HL-60/S4 treated with retinoic acid at 250 ng/mL for 4 days and 3 days (cell line): ENCODE measurements at regions not wholly inside any gene's neighbourhood (a gene's known extent, or its start where the extent isn't known, plus 50 kb on each side); places are given as distances from the start of the nearest gene placed in this dataset.
"Not testable (repeated sequence)": the region's sequence is repeated elsewhere in the genome, so short reads cannot be mapped to it uniquely, and the experiment has no call there.

Source experiments
- in situ Hi-C: fragments of 300-500 bp; cut with MboI; formaldehyde crosslinking; loops from 2 replicates; pipeline ENCODE4 v1.7.0; 2022; ENCODE audit warnings: low sequenced_read_pairs

DNA sequence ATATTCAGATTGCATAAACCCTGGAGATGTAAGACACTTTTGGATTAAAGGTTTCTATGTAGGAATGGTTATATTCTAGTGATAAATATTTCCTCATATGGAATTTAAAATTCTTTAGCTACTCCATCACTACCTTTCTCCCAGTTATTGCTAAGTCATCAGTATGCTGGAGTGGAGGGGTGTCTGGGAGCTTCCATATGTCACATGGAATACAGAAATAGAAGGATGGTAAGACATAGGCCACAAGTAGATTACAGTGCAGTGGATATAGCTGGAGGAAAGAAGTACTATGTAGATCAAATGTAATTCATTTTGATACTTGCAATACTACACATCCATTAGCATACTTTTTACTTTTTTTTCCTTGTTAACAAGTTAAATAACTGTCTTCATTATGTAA, 428.4 kb downstream of the ARL4A start:
- in situ Hi-C loops, result no loop called here

DNA sequence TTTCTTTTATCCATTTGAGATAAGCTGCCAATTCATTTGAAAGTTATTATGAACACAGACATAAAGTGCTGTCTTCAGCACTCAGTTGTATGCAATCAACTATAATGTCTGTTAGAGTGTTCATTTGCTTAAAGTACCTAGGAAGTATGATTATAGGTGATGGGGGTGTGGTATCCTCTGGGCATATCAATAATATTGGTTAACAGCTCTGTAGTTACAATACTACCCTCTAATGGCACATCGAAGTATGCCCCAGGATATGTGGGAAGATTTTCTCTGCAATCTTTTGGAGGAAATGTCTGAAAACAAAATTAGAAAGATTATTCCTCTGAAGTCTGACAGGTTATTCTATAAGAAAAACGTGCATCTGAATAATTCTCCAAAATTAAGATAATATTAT, 429.7 kb downstream of the ARL4A start:
- in situ Hi-C loops, result no loop called here

DNA sequence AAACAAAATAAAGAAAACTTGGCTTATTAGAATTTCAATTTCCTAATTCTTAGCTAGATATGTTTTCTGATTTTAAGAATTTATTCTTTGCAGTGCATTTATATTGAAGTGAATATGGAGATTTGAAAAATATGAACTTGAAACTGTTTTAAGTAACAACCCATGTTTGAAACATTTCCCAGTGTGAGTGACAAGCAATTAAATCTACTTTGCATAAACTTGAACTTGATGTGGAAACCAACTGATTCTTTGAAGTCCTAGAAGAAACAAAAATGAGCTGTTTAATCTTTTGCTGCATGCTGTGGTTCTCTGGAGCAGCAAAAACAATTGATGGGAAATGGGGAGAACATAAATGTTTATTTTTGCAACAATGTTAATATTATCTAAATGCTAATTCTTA, 430.2 kb downstream of the ARL4A start:
- in situ Hi-C loops, result no loop called here

DNA sequence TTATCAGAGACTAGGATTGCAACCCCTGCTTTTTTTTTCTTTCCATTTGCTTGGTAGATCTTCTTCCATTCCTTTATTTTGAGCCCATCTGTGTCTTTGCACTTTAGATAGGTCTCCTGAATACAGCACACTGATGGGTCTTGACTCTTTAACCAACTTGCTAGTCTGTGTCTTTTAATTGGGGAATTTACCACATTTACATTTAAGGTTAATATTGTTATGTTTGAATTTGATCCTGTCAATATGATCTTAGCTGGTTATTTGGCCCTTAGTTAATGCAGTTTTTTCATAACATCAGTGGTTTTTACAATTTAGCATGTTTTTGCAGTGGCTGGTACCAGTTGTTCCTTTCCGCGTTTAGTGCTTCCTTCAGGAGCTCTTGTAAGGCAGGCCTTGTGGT, 437.2 kb downstream of the ARL4A start:
- in situ Hi-C loops, result not testable (repeated sequence)

DNA sequence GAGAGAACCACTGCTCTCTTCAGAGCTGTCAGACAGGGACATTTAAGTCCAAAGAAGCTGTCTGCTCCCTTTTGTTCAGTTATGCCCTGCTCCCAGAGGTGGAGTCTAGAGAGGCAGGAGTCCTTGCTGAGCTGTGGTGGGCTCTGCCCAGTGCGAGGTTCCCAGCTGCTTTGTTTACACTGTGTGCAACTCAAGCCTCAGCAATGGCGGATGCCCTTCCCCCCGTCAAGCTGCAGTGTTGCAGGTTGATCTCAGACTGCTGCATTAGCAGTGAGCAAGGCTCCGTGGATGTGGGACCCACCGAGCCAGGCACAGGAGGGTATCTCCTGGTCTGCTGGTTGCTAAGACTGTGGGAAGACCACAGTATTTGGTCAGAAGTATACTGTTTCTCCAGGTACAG, 438.9 kb downstream of the ARL4A start:
- in situ Hi-C loops, result no loop called here

DNA sequence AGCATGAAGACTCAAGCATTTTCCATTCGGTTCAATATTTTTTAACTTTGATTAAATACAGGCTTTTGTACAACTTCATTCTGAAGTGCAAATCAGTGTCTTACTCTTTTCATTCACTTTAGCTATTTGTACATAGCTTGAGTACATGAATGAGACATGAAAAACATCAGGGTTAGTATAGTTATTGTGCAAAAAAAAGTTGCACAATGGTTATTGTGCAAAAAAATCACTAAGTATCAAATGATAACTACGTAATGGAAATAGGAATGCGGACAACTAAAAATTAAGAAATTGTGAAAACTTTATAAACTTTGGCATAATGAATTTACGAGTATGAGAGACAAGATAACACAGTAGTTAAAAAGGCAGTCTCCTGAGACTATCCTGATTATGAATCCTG, 442.9 kb downstream of the ARL4A start:
- in situ Hi-C loops, result no loop called here

DNA sequence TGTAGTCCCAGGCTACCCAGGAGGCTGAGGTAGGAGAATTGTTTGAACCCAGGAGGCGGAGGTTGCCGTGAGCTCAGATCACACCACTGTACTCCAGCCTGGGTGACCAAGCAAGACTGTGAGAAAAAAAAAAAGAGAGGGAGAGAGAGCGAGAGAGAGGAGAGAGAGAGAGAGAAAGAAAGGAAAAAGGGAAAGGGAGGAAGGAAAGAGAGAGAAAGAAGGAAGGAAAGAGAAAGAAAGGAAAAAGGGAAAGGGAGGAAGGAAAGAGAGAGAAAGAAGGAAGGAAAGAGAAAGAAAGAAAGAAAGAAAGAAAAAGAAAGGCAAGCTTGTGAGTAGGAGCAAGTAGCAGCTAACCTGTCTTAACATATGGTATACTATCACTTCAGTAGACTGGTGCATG, 443.5 kb downstream of the ARL4A start:
- in situ Hi-C loops, result not testable (repeated sequence)

DNA sequence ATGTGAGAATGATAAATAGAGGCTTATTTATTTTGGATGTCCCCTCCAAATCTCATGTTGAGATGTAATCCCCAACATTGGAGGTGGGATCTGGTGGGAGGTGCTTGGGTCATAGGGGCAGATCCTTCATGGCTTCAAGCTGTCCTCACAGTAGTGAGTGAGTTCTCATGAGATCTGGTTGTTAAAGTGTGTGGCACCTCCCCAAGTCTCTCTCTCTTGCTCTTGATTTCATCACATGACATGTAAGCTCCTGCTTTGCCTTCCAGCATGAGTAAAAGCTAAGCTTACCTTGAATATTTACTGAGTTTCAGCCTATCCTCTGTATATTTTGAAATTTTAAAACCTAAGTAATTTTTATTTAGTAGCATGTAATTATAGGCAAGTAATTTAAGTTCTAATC, 444.9 kb downstream of the ARL4A start:
- in situ Hi-C loops, result no loop called here

DNA sequence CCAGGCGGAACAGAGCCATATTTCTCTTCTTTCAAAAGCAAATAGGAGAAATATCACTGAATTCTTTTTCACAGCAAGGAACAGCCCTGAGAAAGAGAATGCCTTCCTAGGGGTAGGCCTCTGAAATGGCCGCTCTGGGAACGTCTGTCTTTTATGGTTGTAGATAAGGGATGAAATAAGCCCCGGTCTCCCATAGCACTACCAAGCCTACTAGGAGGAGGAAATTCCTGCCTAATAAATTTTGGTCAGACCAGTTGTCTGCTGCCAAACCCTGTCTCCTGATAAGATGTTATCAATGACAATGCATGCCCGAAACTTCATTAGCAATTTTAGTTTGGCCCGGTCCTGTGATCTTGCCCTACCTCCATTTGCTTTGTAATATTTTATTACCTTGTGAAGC, 448.9 kb downstream of the ARL4A start:
- in situ Hi-C loops, result not testable (repeated sequence)

DNA sequence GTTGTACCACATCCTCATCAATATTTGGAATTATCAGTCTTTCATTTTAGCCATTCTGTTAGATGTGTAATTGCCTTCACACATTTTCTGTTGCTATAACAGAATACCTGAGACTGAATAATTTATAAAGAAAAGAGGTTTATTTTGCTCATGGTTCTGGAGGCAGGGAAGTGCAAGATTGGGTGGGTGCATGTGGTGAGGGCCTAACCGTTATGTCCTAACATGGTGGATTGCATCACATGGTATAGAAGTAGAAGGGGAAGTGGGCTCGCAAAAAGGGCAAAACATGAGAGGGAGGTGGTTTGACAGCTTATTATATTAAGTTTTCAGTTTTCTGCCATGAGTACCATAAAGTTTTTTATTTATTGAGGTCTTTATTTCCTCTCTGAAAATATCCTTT, 452.0 kb downstream of the ARL4A start:
- in situ Hi-C loops, result no loop called here

DNA sequence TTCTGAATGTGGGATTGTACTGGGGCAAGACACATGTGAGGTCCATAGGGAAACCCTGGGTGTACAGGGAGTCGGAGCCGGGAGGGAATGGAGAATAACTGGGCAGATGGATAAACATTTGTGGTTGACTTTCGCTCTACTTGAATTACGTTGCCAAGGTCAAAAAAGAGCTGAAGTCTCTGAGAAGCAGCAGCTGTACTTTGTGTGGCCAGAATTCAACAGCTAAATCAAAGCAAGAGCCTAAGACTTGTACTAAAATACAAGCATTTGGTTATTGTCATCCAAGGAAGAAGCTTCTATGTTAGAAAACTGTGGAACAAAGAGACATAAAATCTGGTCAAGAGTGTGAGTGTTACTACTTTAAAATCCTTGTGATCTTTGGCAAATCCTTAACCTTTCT, 457.2 kb downstream of the ARL4A start:
- in situ Hi-C loops, result no loop called here

DNA sequence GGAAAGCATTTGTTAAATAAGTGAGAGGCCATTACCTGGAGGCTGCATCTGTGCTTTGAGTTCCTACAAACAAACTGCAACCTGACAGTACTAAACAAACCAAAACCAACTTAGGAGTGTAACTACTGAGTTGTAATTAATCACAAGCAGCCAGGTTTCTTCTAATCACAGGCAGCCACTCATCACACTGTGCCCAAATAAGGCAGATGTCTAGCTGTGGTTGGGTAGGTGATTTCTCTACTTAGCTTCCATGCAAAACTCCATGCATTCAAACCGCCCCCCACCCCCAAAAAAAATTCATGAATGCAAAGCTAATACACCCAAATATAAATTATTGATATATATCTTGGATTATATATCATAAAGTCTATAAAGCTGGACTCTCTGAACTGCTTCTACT, 461.1 kb downstream of the ARL4A start:
- in situ Hi-C loops, result no loop called here

DNA sequence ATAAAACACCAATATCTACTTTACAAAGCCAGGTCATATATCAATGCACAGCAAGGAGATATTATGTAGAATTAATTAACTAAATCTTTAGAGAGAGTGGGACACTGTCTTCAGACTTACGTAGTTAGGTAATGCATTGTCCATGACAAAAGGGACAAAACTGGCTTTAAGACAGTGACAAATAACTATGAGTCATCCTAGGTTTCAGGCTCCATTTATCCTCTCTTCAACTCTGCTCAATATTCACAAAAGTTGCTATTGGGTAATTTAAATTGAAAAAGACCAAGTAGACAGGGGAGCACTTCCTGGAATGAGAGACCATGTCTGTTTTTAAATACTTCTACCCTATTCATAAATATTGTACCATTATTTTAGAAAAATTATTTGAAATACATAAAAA, 464.5 kb downstream of the ARL4A start:
- in situ Hi-C loops, result no loop called here

DNA sequence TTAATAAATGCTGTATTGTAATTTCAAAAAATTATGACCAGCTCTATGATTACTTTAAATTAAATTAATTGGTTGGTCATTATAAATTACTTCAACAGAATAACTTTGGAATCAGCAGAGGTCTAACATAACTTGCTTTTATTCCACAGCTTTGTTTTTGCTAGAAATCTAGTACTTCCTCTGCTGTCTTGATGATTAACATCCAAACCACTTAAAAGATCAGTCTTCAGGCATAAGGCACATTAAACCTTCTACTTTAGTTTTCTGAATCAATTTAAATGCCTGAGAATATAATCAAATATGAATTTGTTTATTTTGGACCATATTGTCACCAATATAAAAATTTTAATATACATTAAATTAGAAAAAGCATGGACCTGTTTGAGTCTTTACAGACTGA, 465.3 kb downstream of the ARL4A start:
- in situ Hi-C loops, result no loop called here

DNA sequence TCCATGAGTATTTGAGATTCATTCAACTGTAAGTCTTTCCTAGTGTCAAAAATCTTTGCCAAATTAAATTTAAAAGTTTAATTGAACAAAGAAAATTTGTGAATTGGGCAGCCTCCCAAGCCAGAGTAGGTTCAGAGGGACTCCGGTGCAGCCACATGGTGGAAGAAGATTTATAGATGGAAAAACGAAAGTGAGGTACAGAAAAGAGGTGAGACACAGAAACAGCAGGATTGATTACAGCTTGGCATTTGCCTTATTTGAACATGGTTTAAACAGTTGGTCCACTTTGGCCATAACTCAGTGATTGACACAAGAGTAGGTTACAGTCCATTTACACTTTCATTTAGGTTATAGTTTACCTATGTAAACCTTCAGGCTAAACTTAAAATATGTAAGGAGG, 465.8 kb downstream of the ARL4A start:
- in situ Hi-C loops, result no loop called here

DNA sequence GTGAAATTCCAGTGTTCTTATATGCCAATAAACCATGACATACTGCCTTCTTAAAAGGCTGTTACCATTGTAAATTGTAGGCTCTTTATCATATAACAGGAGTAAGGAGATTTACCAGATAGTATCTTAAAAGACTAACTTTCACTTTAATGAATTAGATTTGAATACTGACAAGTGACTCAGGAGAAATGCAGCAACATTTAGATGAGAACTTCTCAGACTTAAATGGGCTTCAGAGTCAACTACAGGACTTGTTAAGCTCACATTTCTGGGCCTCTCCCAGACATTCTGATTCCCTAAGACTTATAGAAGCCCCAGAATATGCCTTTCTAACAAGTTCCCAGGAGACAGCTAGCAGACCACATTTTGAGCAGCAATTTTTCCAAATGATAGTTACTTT, 466.3 kb downstream of the ARL4A start:
- in situ Hi-C loops, result no loop called here

DNA sequence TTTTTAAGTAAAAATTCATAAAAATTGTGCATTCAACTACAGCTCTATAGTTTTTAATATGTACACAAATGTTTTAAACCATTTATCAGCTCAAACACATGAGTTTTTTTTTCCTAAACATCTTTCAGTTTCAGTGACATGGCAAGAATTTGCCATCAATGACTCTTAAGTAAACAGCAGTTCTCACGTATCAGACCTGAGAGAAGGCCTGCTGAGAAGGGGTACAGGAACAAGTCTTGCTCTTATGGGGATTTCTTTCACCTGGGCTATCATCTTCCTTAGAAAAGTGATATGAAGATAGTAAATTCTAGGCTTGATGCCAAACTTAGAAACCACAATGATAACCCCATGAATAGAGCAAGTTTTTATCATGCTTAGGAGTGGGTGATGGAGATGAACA, 467.8 kb downstream of the ARL4A start:
- in situ Hi-C loops, result no loop called here

DNA sequence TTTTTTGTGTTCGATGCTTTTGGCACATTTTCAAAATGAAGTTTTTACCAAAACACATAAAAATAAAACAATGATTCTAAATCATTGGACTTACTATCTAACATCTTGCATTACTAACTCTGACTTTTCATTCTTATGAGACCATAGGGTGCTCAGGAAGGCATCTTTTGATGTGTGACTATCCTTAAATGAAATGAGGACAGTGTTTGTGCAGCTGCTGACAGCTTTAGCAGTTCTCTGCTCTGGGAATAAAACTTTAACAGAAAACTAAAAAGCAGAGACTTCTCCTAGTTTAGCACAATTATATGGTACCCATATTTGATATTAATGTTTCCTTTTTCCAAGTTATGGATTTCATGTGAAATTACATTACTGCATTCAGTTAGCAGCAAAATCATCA, 471.6 kb downstream of the ARL4A start:
- in situ Hi-C loops, result no loop called here

DNA sequence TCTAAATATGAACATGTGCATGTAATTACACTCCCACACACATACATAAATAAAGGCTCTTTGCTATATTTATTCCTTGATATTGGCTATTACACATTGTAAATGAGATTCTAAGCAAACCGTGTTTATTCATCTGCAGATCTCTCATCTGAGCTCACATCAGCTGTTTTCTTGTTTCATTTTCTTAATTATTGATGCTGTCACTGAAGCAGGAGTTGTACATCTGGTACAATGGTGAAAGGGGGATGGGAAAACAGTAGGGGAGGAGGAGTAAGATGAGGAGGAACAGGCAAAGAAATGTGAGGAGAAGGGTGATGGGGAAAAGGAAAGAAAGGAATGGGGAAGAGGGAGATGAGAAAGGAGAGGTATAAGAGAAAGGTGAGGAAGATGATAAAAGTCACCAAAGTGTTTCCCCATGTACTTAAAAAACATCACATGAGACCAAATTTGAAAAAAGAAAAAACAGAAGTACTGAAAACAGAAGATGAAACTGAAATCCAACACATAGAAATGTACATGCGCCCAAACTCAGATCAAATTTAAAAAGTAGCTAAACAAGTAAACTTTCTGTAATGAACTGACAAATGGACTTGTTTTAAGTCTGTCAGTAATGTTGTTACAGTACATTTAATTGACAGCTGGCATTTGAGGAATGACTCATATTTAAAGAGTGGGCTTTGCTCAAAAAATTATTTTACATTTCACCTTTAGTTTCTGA, 472.2 kb downstream of the ARL4A start:
- in situ Hi-C loops, result no loop called here

DNA sequence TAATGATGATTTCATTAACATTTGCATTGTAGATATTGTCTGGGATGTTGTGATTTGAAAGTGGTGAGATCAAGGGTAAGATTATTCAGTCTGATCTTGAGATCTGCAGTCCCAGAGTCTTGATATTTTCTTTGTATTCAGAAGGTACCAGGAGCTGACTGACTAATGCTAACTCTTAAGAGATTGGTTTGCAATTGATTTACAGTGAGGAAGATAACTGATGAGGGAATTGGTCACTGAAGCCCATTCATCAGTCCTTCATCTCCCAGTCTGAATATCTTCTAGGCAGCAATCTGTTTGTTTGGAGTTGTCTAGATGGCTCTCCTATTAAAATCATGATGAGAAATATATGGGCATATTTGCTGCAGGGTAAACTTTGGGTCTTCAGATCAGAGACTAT, 473.7 kb downstream of the ARL4A start:
- in situ Hi-C loops, result no loop called here

DNA sequence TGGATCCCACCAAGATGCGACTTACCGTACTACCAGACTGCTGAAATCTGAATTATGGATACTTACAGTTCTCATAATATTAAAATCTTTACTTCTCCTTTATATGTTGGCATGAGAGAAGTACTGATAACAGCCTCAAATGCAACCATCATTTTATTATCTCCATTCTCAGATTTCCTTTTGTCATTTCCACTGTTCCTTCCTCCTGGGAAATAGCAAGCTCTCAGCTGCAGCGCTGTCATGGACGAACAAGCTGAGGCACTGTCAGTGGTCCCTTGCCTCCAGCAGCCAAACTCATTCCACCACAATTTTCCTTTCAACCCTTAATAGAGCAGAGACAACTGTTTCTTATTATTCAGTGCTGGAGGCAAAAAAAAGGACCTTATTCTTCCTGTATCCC, 478.4 kb downstream of the ARL4A start:
- in situ Hi-C loops, result no loop called here

DNA sequence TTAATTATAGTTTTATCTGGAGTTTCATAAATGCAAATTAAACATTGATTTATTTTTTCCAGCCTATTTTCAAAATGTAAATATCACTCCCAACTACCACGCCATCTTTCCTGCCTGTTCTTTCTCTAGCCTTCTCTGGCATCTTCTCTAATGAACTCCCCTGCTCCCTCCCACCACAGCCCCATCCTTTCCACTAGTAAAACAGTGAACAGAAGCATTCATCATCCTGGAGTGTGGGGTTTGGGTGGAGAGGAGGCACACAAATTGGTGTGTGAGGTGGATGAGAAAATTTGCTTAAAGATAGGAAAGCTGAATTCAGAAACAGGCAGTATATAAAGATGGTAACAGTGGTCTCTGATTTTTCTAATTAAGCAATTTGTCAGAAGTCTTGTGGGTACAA, 479.4 kb downstream of the ARL4A start:
- in situ Hi-C loops, result no loop called here

DNA sequence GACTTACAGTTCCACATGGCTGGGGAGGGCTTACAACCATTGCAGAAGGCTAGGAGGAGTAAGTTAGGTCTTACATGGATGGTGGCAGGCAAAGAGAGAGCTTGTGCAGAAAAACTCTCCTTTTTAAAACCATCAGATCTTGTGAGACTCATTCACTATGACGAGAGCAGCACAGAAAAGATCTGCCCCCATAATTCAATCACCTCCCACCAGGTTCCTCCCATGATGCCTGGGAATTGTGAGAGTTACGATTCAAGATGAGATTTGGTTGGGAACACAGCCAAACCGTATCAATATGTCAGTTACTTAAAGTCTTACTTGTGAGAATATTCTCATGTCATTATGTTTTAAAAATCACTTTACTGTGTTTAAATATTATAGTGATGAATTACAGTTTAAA, 481.9 kb downstream of the ARL4A start:
- in situ Hi-C loops, result no loop called here

DNA sequence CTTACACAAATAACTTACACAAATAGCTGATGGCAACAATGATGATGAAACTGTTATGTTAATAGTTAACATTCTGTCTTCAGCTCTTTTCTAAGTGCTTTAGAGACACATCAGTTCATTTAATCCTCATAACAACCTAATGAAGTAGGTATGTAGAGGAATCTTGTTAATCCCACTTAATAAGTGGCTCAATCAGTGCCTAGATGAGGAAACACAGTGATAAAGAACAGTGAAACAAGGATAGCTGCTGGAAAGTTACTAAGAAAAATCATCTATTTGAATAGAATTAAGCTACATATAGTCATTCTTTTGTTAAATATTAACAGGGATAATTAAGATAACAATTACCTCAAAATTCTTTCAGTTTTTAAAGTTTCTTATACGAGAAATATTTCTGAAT, 487.6 kb downstream of the ARL4A start:
- in situ Hi-C loops, result no loop called here
